ENCODE measurements at regions not wholly inside any gene's neighbourhood (a gene's known extent, or its start where the extent isn't known, plus 50 kb on each side); places are given as distances from the start of the nearest gene placed in this dataset.

GRCh38 chr2:144183727-144184126 lies 336.2 kb downstream of the ZEB2 start:
- Histone ChIP-seq H3K27me3 (no peaks in the 10 kb centered on the region), H3K36me3 (replicated peaks in 1 of 2; ENCODE audit: insufficient read depth in 1 of 2, low read depth in 2 of 2) (no peaks in the 10 kb centered on the region), H3K27ac (no peak overlapping the region), H3K4me3 (no peak overlapping the region), H3K4me1 (no peaks in the 10 kb centered on the region), H3K9me3 (no peaks in the 10 kb centered on the region)
- 78 to 81% methylated on average over 9 of the region's 9 CpGs for WGBS, 2 donors
- intact Hi-C loops (cut with DNase I): no loop called here
- DNase-seq: peak in 1 of 4 donors; percentile 2
- TF ChIP-seq POLR2A (IDR thresholded peaks at IDR 0.05) (no peak), CTCF (IDR thresholded peaks at IDR 0.05) (no peak)
- no peak for ATAC-seq

- intact Hi-C loops (cut with DNase I): no loop called here
- no peak for DNase-seq
- WGBS, 2 donors: 77 to 83% methylated on average over 1 of the region's 1 CpG
- TF ChIP-seq POLR2A (IDR thresholded peaks at IDR 0.05) (no peak), CTCF (IDR thresholded peaks at IDR 0.05) (no peak)
- Histone ChIP-seq H3K27ac (no peak overlapping the region), H3K4me1 (no peaks in the 10 kb centered on the region), H3K4me3 (no peak overlapping the region), H3K36me3 (replicated peaks in 1 of 2; ENCODE audit: insufficient read depth in 1 of 2, low read depth in 2 of 2) (no peaks in the 10 kb centered on the region), H3K9me3 (no peaks in the 10 kb centered on the region), H3K27me3 (no peaks in the 10 kb centered on the region)
- ATAC-seq: no peak
Measured at GRCh38 chr2:144181001-144181400, 338.9 kb downstream of the ZEB2 start.

- H3K27ac ChIP-seq: no peak overlapping the region
- no peaks in the 10 kb centered on the region for H3K9me3 ChIP-seq
- WGBS, 2 donors: 82 to 90% methylated on average over 3 of the region's 3 CpGs
- DNase-seq (no peak), ATAC-seq (no peak)
- no peaks in the 10 kb centered on the region for H3K27me3 ChIP-seq
- H3K4me1 ChIP-seq: no peaks in the 10 kb centered on the region
- no peak overlapping the region for H3K4me3 ChIP-seq
- TF ChIP-seq POLR2A (IDR thresholded peaks at IDR 0.05) (no peak), CTCF (IDR thresholded peaks at IDR 0.05) (no peak)
- intact Hi-C loops (cut with DNase I): no loop called here
- H3K36me3 ChIP-seq (replicated peaks in 1 of 2; ENCODE audit: insufficient read depth in 1 of 2, low read depth in 2 of 2): no peaks in the 10 kb centered on the region
Measured at GRCh38 chr2:144180131-144180530, 339.8 kb downstream of the ZEB2 start.

- DNase-seq: no peak
- Histone ChIP-seq H3K9me3 (no peaks in the 10 kb centered on the region), H3K27me3 (no peaks in the 10 kb centered on the region), H3K4me3 (no peak overlapping the region), H3K4me1 (no peaks in the 10 kb centered on the region), H3K27ac (no peak overlapping the region), H3K36me3 (replicated peaks in 1 of 2; ENCODE audit: insufficient read depth in 1 of 2, low read depth in 2 of 2) (no peaks in the 10 kb centered on the region)
- intact Hi-C loops (cut with DNase I): no loop called here
- TF ChIP-seq CTCF (IDR thresholded peaks at IDR 0.05): no peak
- no peak for TF ChIP-seq POLR2A (IDR thresholded peaks at IDR 0.05)
- 91 to 94% methylated on average over 1 of the region's 1 CpG for WGBS, 2 donors
- ATAC-seq: no peak
Measured at GRCh38 chr2:144170179-144170578, 349.7 kb downstream of the ZEB2 start.

- H3K27ac ChIP-seq: no peak overlapping the region
- H3K4me3 ChIP-seq: no peak overlapping the region
- no peaks in the 10 kb centered on the region for H3K27me3 ChIP-seq
- intact Hi-C loops (cut with DNase I): no loop called here
- no peaks in the 10 kb centered on the region for H3K9me3 ChIP-seq
- ATAC-seq (no peak), DNase-seq (no peak)
- TF ChIP-seq CTCF (IDR thresholded peaks at IDR 0.05) (no peak), POLR2A (IDR thresholded peaks at IDR 0.05) (no peak)
- H3K36me3 ChIP-seq (replicated peaks in 1 of 2; ENCODE audit: insufficient read depth in 1 of 2, low read depth in 2 of 2): no peaks in the 10 kb centered on the region
- no peaks in the 10 kb centered on the region for H3K4me1 ChIP-seq
Measured at GRCh38 chr2:144166743-144167142, 353.2 kb downstream of the ZEB2 start.
